Endodermal cell (in vitro differentiated cells): ENCODE measurements at regions not wholly inside any gene's neighbourhood (a gene's known extent, or its start where the extent isn't known, plus 50 kb on each side); places are given as distances from the start of the nearest gene placed in this dataset.

Source experiments
- DNase-seq: peaks from one replicate; pipeline ENCODE4 v3.0.0-alpha.2; 2017
- H3K27ac ChIP-seq: 2 replicates; pipeline ENCODE4 v1.5.1; 2013; ENCODE audit warnings: mild to moderate bottlenecking, low read depth, low read length, moderate library complexity
- H3K27me3 ChIP-seq: 2 replicates; pipeline ENCODE4 v1.6.1; 2013; ENCODE audit warnings: mild to moderate bottlenecking, low read length, moderate library complexity; ENCODE audit not compliant: insufficient read depth, control insufficient read depth, poor library complexity, severe bottlenecking
- H3K36me3 ChIP-seq: 2 replicates; pipeline ENCODE4 v1.7.0; 2013; ENCODE audit warnings: mild to moderate bottlenecking, low read length, moderate library complexity; ENCODE audit not compliant: control insufficient read depth, insufficient read depth
- H3K4me1 ChIP-seq: one replicate; pipeline ENCODE4 v1.7.0; 2013; ENCODE audit warnings: low read length; ENCODE audit not compliant: control insufficient read depth, insufficient read depth
- H3K4me3 ChIP-seq: 2 replicates; pipeline ENCODE4 v1.5.1; 2013; ENCODE audit warnings: mild to moderate bottlenecking, low read length, moderate library complexity
- H3K9ac ChIP-seq: 2 replicates; pipeline ENCODE4 v1.6.1; 2013; ENCODE audit warnings: mild to moderate bottlenecking, low read length, moderate library complexity; ENCODE audit not compliant: poor library complexity, severe bottlenecking; ENCODE audit errors: extremely low read depth
- H3K9me3 ChIP-seq: 2 replicates; pipeline ENCODE4 v1.6.1; 2013; ENCODE audit warnings: mild to moderate bottlenecking, low read length, moderate library complexity; ENCODE audit not compliant: control insufficient read depth
- H3K27ac Mint-ChIP-seq: 2 replicates; pipeline ENCODE4 v1.8.0; 2020; ENCODE audit warnings: mixed read lengths
- H3K27me3 Mint-ChIP-seq: 2 replicates; pipeline ENCODE4 v1.8.0; 2021; ENCODE audit warnings: mild to moderate bottlenecking, mixed read lengths; ENCODE audit not compliant: insufficient read depth
- H3K36me3 Mint-ChIP-seq: 2 replicates; pipeline ENCODE4 v1.8.0; 2020; ENCODE audit warnings: low read depth, mixed read lengths
- H3K4me1 Mint-ChIP-seq: 2 replicates; pipeline ENCODE4 v1.8.0; 2020; ENCODE audit warnings: mixed read lengths
- H3K4me3 Mint-ChIP-seq: 2 replicates; pipeline ENCODE4 v1.8.0; 2020; ENCODE audit warnings: mild to moderate bottlenecking, moderate library complexity, mixed read lengths
- H3K9me3 Mint-ChIP-seq: 2 replicates; pipeline ENCODE4 v1.8.0; 2020; ENCODE audit warnings: mild to moderate bottlenecking, mixed read lengths
- WGBS, 2 experiments: methylation state at CpG; one replicate each; pipeline versions ENCODE4 v1.1.5 to v1.1.7; 2013; ENCODE audit warnings: missing lambda C conversion rate in 2 of 2, mixed read lengths in 1 of 2; ENCODE audit not compliant: insufficient coverage in 1 of 2, insufficient read length in 1 of 2; 5-methylcytosine and 5-hydroxymethylcytosine counted together
- TF ChIP-seq, protein P1 (sequence below): fragments of 200-600 bp; sonication (generic); conservative IDR thresholded peaks from 2 replicates; pipeline ENCODE4 v1.5.0; 2021; ENCODE audit warnings: antibody characterized with exemption, mild to moderate bottlenecking

GRCh38 chr4:177952723-177953122 is 510.5 kb upstream of the AGA start:
- WGBS, 2 experiments: no CpG with 5 or more reads among the region's 2 CpGs
- Mint-ChIP-seq H3K4me3 (no peak overlapping the region), H3K4me1 (no peaks in the 10 kb centered on the region), H3K27me3 (no peaks in the 10 kb centered on the region), H3K27ac (no peak overlapping the region), H3K9me3 (no peaks in the 10 kb centered on the region), H3K36me3 (no peaks in the 10 kb centered on the region)
- no peaks in the 10 kb centered on the region for H3K36me3 ChIP-seq
- no peak overlapping the region for H3K27ac ChIP-seq
- no peak overlapping the region for H3K9ac ChIP-seq
- H3K27me3 ChIP-seq: no peaks in the 10 kb centered on the region
- H3K4me1 ChIP-seq: no peaks in the 10 kb centered on the region
- DNase-seq: no peak
- TF ChIP-seq, protein P1, sequence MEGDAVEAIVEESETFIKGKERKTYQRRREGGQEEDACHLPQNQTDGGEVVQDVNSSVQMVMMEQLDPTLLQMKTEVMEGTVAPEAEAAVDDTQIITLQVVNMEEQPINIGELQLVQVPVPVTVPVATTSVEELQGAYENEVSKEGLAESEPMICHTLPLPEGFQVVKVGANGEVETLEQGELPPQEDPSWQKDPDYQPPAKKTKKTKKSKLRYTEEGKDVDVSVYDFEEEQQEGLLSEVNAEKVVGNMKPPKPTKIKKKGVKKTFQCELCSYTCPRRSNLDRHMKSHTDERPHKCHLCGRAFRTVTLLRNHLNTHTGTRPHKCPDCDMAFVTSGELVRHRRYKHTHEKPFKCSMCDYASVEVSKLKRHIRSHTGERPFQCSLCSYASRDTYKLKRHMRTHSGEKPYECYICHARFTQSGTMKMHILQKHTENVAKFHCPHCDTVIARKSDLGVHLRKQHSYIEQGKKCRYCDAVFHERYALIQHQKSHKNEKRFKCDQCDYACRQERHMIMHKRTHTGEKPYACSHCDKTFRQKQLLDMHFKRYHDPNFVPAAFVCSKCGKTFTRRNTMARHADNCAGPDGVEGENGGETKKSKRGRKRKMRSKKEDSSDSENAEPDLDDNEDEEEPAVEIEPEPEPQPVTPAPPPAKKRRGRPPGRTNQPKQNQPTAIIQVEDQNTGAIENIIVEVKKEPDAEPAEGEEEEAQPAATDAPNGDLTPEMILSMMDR: no peak
- no peaks in the 10 kb centered on the region for H3K9me3 ChIP-seq
- no peak overlapping the region for H3K4me3 ChIP-seq

DNA sequence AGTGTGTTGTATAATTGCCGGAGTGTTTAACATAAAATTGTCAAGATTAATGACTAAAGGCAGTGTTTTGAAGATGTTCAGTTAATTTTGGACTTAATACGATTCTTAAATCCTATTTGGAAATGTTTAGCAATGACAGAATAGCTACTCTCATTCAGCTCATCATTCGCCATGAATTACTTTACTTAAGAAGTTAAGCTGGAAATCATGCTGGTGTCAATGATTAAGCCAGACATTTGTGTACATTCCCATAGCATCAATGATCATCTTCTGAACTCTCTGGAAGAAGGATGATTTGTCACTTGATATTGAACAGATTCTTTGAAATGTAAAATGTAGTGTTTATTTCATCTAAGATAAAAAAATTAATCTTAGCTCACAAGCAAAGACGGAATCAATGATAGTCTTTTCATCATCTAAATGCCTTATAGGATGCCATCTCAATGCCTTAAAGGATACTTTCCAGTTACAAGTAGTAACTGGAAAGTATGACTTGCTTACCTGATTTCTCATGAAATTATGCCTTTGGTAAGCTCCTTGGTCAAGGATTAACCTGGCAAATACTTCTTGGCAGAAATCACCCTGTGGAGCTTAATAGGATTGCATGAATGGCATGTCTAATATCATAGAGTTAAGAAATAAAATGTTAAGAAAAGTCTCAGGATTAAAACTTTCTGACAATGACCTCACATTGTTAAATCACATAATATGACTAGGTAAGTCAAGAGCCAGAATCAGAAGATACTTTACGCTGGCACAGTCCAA is 515.5 kb upstream of the AGA start:
- no peaks in the 10 kb centered on the region for H3K9me3 ChIP-seq
- no peak overlapping the region for H3K9ac ChIP-seq
- H3K4me1 ChIP-seq: no peaks in the 10 kb centered on the region
- no peaks in the 10 kb centered on the region for H3K27me3 ChIP-seq
- no peak for DNase-seq
- TF ChIP-seq, protein P1: no peak
- no peak overlapping the region for H3K27ac Mint-ChIP-seq
- WGBS, 2 experiments: 93 to 97% methylated on average over 3 to 5 of the region's 5 CpGs
- no peaks in the 10 kb centered on the region for H3K36me3 Mint-ChIP-seq
- no peaks in the 10 kb centered on the region for H3K9me3 Mint-ChIP-seq
- no peaks in the 10 kb centered on the region for H3K4me1 Mint-ChIP-seq
- no peaks in the 10 kb centered on the region for H3K36me3 ChIP-seq
- no peak overlapping the region for H3K4me3 Mint-ChIP-seq
- H3K27me3 Mint-ChIP-seq: no peaks in the 10 kb centered on the region
- no peak overlapping the region for H3K27ac ChIP-seq
- no peak overlapping the region for H3K4me3 ChIP-seq

DNA sequence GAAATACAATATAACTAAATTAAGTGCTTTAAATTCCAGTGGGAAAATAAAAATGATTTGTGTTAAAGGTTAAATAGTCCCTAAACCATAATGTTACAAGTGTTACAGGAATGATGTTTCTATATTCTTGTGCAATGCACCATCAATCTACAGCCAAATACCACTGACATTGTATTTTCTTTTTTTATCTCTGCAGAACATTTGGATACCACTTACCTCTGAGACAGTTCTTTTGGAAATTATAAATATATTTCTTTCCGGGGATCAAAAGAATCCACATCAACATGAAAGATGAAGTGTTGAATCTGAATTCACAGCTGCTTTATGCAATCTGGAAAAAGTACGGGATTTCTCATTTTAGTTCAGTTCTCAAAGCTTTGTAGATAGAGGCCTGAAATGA is 518.3 kb upstream of the AGA start:
- no peaks in the 10 kb centered on the region for H3K27me3 Mint-ChIP-seq
- 98 to 100% methylated on average over 2 of the region's 2 CpGs for WGBS, 2 experiments
- H3K4me1 Mint-ChIP-seq: no peaks in the 10 kb centered on the region
- Histone ChIP-seq H3K9ac (no peak overlapping the region), H3K27me3 (no peaks in the 10 kb centered on the region), H3K9me3 (no peaks in the 10 kb centered on the region), H3K36me3 (no peaks in the 10 kb centered on the region), H3K4me1 (no peaks in the 10 kb centered on the region), H3K4me3 (no peak overlapping the region), H3K27ac (no peak overlapping the region)
- H3K27ac Mint-ChIP-seq: no peak overlapping the region
- H3K4me3 Mint-ChIP-seq: no peak overlapping the region
- DNase-seq: no peak
- H3K36me3 Mint-ChIP-seq: no peaks in the 10 kb centered on the region
- TF ChIP-seq, protein P1: no peak
- H3K9me3 Mint-ChIP-seq: no peaks in the 10 kb centered on the region
